Large intestine (tissue), 3 donors: ENCODE measurements at regions not wholly inside any gene's neighbourhood (a gene's known extent, or its start where the extent isn't known, plus 50 kb on each side); places are given as distances from the start of the nearest gene placed in this dataset.

Experiments
- DNase-seq, 2 donors: peaks; one replicate each; pipeline versions ENCODE4 v3.0.0 to v3.0.0-alpha.2; 2013
- H3K27ac ChIP-seq: one replicate; pipeline ENCODE4 v1.5.1; 2013; ENCODE audit warnings: low read length
- H3K27me3 ChIP-seq: 2 replicates; pipeline ENCODE4 v1.6.1; 2013; ENCODE audit warnings: low read length; ENCODE audit not compliant: control insufficient read depth, insufficient read depth
- H3K36me3 ChIP-seq: 2 replicates; pipeline ENCODE4 v1.6.1; 2013; ENCODE audit warnings: low read length; ENCODE audit not compliant: control insufficient read depth, insufficient read depth
- H3K4me1 ChIP-seq: one replicate; pipeline ENCODE4 v1.6.1; 2013; ENCODE audit warnings: low read length; ENCODE audit not compliant: control insufficient read depth, insufficient read depth
- H3K4me3 ChIP-seq: one replicate; pipeline ENCODE4 v1.5.1; 2013; ENCODE audit warnings: low read length
- H3K9me3 ChIP-seq: one replicate; pipeline ENCODE4 v1.6.1; 2013; ENCODE audit warnings: mild to moderate bottlenecking, low read depth, low read length, moderate library complexity; ENCODE audit not compliant: control insufficient read depth
- WGBS: methylation state at CpG from one replicate; pipeline ENCODE4 v1.1.5; 2013; ENCODE audit warnings: low lambda C conversion rate; ENCODE audit not compliant: insufficient coverage; 5-methylcytosine and 5-hydroxymethylcytosine counted together

DNA sequence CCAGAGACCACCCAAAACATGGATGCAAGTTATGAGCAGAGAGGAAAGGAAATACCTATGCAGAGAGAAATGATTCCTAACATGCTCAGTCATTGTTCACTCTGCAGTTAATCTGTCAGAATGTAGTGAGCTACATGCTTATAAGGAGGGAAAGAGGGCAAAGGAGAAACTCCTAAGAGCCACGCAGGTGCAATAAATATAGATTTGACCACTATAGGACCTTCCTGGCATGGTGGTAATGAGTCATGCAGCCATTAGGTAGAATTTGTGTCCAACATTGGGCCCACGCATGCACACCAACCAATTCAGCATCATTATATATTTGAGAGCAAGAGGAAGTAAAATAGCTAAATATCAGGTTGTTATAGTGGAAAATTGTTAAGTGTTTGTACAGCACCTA lies 699.9 kb downstream of the DSC3 start:
- H3K36me3 ChIP-seq = no peaks in the 10 kb centered on the region
- no peaks in the 10 kb centered on the region for H3K27me3 ChIP-seq
- H3K27ac ChIP-seq = no peak overlapping the region
- DNase-seq = no peak
- WGBS = 83% methylated on average over 1 of the region's 2 CpGs
- no peak overlapping the region for H3K4me3 ChIP-seq
- H3K4me1 ChIP-seq = no peaks in the 10 kb centered on the region
- no peaks in the 10 kb centered on the region for H3K9me3 ChIP-seq

DNA sequence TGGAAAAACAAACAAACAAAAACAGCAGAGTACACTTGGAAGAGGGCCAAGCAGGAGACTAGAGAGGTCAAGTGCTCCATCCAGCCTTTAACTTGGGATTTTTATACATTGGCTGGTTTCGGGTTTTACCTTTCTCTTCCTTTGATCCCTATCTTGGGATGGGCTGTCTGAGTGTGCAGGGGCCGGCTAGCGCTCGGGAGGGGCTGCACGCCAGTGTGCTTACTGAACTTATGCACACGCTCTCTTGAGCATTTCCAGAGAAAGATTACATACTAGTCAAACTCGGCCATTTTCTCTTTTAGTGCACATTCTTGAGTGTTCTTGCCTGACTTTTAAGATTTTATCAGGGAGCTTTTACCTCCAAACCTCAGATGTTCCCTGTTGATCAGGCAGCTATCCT lies 707.8 kb downstream of the DSC3 start:
- no peak overlapping the region for H3K27ac ChIP-seq
- no peak overlapping the region for H3K4me3 ChIP-seq
- H3K27me3 ChIP-seq = no peaks in the 10 kb centered on the region
- WGBS = no CpG with 5 or more reads among the region's 7 CpGs
- H3K36me3 ChIP-seq = no peaks in the 10 kb centered on the region
- DNase-seq = no peak
- no peaks in the 10 kb centered on the region for H3K4me1 ChIP-seq
- no peaks in the 10 kb centered on the region for H3K9me3 ChIP-seq

DNA sequence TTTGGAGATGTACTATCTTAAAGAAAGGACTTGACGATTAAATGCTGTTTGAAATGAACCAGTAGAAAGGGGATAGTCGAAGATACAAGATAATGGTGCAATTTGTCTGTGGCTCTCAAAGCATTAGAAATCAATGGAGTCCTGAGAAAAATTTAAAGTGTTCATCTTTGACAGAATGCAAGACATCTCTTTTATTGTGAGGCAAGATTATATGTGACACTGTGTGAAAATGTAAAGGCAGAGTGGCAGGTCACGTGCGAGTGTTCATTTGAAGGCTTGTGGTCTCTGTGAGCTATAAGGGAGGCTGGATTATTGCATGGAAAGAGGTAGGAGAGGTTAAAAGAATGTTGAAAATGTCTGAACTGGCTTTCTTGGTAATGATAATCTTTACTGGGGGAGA lies 709.2 kb downstream of the DSC3 start:
- Histone ChIP-seq H3K4me3 (no peak overlapping the region), H3K36me3 (no peaks in the 10 kb centered on the region)
- 96% methylated on average over 2 of the region's 4 CpGs for WGBS

GRCh38 chr18:30328839-30329238 lies 713.7 kb downstream of the DSC3 start:
- Histone ChIP-seq H3K4me1 (no peaks in the 10 kb centered on the region), H3K36me3 (no peaks in the 10 kb centered on the region), H3K4me3 (no peak overlapping the region), H3K27me3 (no peaks in the 10 kb centered on the region), H3K27ac (no peak overlapping the region), H3K9me3 (no peaks in the 10 kb centered on the region)
- WGBS = 75% methylated on average over 1 of the region's 3 CpGs
- no peak for DNase-seq

More for the DNA sequence above, 709.2 kb downstream of the DSC3 start:
- Histone ChIP-seq H3K27me3 (no peaks in the 10 kb centered on the region), H3K9me3 (no peaks in the 10 kb centered on the region), H3K4me1 (no peaks in the 10 kb centered on the region), H3K27ac (no peak overlapping the region)
- no peak for DNase-seq

DNA sequence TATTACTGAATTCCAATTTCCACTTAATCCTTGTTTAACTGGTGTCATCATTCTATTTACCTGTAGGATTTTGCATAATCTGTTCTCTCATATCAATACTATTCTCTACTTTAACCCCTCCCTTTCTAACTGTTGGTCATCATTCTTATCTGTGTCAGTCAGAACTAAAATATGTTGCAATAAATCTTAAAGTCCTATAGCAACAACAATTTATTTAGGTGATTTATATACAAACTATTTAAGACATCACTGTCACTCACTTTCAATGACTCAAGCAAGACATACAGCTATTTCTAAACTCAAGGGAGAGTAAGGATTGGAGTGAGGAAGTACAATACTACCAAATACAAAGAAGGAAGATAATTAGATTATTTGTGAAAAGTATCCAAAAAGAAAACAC lies 740.4 kb downstream of the DSC3 start:
- H3K27ac ChIP-seq = no peak overlapping the region
- no peaks in the 10 kb centered on the region for H3K27me3 ChIP-seq
- no peaks in the 10 kb centered on the region for H3K4me1 ChIP-seq
- no peaks in the 10 kb centered on the region for H3K9me3 ChIP-seq
- DNase-seq = no peak
- H3K36me3 ChIP-seq = no peaks in the 10 kb centered on the region
- H3K4me3 ChIP-seq = no peak overlapping the region

DNA sequence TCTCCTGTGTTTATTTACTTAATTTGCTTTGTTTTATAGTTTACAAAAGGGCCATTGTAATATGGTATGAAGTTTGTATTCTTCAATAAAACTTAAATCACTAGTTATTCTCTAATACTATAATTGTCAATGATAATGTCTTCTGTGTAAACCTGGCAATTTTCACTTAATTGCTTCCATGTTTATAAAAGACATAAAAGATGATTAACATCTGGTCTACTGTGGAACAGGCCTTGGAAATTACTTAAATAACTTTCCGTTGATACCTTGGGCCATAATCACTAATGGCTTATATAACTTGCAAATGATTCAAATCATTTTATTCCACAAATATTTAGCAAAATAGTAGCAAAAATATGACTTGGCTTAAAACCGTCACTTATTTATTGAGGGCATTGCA lies 743.8 kb downstream of the DSC3 start:
- H3K27ac ChIP-seq = no peak overlapping the region
- no peaks in the 10 kb centered on the region for H3K4me1 ChIP-seq
- DNase-seq = no peak
- no peaks in the 10 kb centered on the region for H3K9me3 ChIP-seq
- H3K36me3 ChIP-seq = no peaks in the 10 kb centered on the region
- H3K4me3 ChIP-seq = no peak overlapping the region
- H3K27me3 ChIP-seq = no peaks in the 10 kb centered on the region
- WGBS = 100% methylated on average over 1 of the region's 2 CpGs

GRCh38 chr18:30288662-30289414 lies 753.7 kb downstream of the DSC3 start:
- H3K9me3 ChIP-seq = no peaks in the 10 kb centered on the region
- no peaks in the 10 kb centered on the region for H3K4me1 ChIP-seq
- DNase-seq = no peak
- H3K36me3 ChIP-seq = no peaks in the 10 kb centered on the region
- H3K27me3 ChIP-seq = no peaks in the 10 kb centered on the region
- no peak overlapping the region for H3K27ac ChIP-seq
- WGBS = 76% methylated on average over 4 of the region's 6 CpGs
- H3K4me3 ChIP-seq = no peak overlapping the region

GRCh38 chr18:30280861-30281470 lies 761.6 kb downstream of the DSC3 start:
- Histone ChIP-seq H3K9me3 (no peaks in the 10 kb centered on the region), H3K27me3 (no peaks in the 10 kb centered on the region), H3K4me3 (no peak overlapping the region), H3K27ac (no peak overlapping the region), H3K36me3 (no peaks in the 10 kb centered on the region), H3K4me1 (no peaks in the 10 kb centered on the region)
- WGBS = 0% methylated on average over 1 of the region's 5 CpGs
- peak; percentile 1 to 13 for DNase-seq

- H3K27me3 ChIP-seq = no peaks in the 10 kb centered on the region
- H3K9me3 ChIP-seq = no peaks in the 10 kb centered on the region
- no peaks in the 10 kb centered on the region for H3K4me1 ChIP-seq
- H3K27ac ChIP-seq = no peak overlapping the region
- no peak overlapping the region for H3K4me3 ChIP-seq
- H3K36me3 ChIP-seq = no peaks in the 10 kb centered on the region
- no peak for DNase-seq
Measured at GRCh38 chr18:30280186-30280585, 762.4 kb downstream of the DSC3 start.

DNA sequence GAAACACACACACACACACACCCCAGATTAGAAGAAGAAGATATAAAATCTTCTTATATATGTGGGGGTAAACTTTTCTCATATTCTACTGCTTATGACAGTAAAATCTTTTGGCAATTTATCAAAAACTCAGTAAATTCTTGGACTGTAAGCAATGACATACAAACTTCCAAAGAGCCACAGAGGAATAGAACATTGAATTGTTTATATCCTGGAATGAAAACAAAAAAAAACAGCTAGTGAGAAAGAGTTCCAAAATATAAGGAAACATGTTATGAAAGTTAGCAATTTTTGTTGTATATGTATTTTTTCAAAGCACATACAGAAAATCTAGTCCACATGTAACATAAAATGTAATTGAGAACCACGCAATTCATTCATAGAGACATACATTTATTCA lies 764.9 kb downstream of the DSC3 start:
- Histone ChIP-seq H3K27ac (no peak overlapping the region), H3K4me1 (no peaks in the 10 kb centered on the region), H3K9me3 (no peaks in the 10 kb centered on the region), H3K27me3 (no peaks in the 10 kb centered on the region), H3K4me3 (no peak overlapping the region), H3K36me3 (no peaks in the 10 kb centered on the region)
- no peak for DNase-seq
- WGBS = no CpG with 5 or more reads among the region's 1 CpG

GRCh38 chr18:30271716-30272115 lies 770.8 kb downstream of the DSC3 start:
- Histone ChIP-seq H3K36me3 (no peaks in the 10 kb centered on the region), H3K9me3 (no peaks in the 10 kb centered on the region), H3K27ac (no peak overlapping the region), H3K4me3 (no peak overlapping the region), H3K27me3 (no peaks in the 10 kb centered on the region), H3K4me1 (no peaks in the 10 kb centered on the region)
- DNase-seq = no peak
- WGBS = no CpG with 5 or more reads among the region's 3 CpGs
